GM12891 (cell line): ENCODE measurements at regions not wholly inside any gene's neighbourhood (a gene's known extent, or its start where the extent isn't known, plus 50 kb on each side); places are given as distances from the start of the nearest gene placed in this dataset.

Source experiments
- POLR2A ChIP-seq: IDR thresholded peaks from 2 replicates; pipeline ENCODE4 v1.6.1; 2011; ENCODE audit warnings: low read depth, low read length, control low read depth
- POLR2AphosphoS5 ChIP-seq: IDR thresholded peaks from 2 replicates; pipeline ENCODE4 v1.6.1; 2011; ENCODE audit warnings: low read depth, low read length, control low read depth
- TAF1 ChIP-seq: IDR thresholded peaks from 2 replicates; pipeline ENCODE4 v1.6.1; 2011; ENCODE audit warnings: low read depth, low read length, control low read depth

- TF ChIP-seq POLR2A (no peak), POLR2AphosphoS5 (no peak), TAF1 (no peak)
Observed at GRCh38 chr7:115864082-115864481, 166.5 kb downstream of the TFEC start.
